GM13976 (cell line): ENCODE measurements at regions not wholly inside any gene's neighbourhood (a gene's known extent, or its start where the extent isn't known, plus 50 kb on each side); places are given as distances from the start of the nearest gene placed in this dataset.

ENCODE experiments used
- DNase-seq: peaks from one replicate; pipeline ENCODE4 v3.0.0; 2012; ENCODE audit warnings: low spot score
- in situ Hi-C: fragments of 300-500 bp; cut with MboI; formaldehyde crosslinking; loops from one replicate; pipeline ENCODE4 v1.12.0; 2022; ENCODE audit warnings: low sequenced_read_pairs, mixed read lengths, inconsistent platforms; ENCODE audit not compliant: unreplicated experiment
- TF ChIP-seq, protein P1 (sequence below): IDR thresholded peaks from 2 replicates; pipeline ENCODE4 v1.5.1; 2012; ENCODE audit warnings: borderline replicate concordance, mild to moderate bottlenecking; ENCODE audit not compliant: insufficient read depth; ENCODE audit errors: extremely low read depth, missing control alignments, control extremely low read depth

DNA sequence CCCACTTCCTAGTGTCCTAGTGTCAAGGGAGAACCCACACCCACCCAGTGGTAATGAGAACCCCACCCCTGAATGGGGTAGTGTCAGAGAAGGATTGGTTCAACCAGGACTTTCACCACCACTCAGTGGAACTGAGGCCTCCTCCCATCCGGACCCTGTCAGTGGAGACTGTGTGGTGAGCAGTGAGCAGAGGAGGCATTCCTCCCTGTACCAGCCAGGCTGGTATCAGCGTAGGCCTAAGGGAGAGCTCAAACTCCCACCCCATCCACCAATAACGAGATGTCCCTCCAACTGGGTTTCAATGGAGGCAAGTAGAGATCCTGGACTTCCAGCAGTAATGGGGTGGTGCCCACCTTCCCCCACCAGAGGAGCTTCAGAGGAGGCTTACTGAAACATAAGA lies 1171.4 kb downstream of the TBC1D22A start:
- TF ChIP-seq, protein P1, sequence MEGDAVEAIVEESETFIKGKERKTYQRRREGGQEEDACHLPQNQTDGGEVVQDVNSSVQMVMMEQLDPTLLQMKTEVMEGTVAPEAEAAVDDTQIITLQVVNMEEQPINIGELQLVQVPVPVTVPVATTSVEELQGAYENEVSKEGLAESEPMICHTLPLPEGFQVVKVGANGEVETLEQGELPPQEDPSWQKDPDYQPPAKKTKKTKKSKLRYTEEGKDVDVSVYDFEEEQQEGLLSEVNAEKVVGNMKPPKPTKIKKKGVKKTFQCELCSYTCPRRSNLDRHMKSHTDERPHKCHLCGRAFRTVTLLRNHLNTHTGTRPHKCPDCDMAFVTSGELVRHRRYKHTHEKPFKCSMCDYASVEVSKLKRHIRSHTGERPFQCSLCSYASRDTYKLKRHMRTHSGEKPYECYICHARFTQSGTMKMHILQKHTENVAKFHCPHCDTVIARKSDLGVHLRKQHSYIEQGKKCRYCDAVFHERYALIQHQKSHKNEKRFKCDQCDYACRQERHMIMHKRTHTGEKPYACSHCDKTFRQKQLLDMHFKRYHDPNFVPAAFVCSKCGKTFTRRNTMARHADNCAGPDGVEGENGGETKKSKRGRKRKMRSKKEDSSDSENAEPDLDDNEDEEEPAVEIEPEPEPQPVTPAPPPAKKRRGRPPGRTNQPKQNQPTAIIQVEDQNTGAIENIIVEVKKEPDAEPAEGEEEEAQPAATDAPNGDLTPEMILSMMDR = no peak
- in situ Hi-C loops = no loop called here
- DNase-seq = no peak

DNA sequence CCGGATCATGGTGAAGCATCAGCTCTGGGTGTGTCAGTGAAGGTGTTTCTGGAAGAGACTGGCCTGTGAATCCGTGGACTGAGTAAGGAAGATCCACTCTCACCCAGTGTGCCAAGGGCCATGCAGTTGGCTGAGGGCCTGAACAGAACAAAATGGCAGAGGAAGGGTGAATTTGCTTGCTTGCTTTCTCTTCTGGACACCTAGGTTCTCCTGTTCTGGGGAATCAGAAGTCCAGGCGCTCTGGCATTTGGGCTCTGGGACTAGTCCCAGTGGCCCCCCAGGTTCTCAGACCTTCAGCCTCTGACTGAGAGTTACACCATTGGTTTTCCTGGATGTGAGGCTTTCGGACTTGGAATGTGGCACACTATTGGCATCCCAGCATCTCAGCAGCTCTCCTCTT lies 1170.8 kb downstream of the TBC1D22A start:
- in situ Hi-C loops = no loop called here
- TF ChIP-seq, protein P1 = no peak
- DNase-seq = no peak

DNA sequence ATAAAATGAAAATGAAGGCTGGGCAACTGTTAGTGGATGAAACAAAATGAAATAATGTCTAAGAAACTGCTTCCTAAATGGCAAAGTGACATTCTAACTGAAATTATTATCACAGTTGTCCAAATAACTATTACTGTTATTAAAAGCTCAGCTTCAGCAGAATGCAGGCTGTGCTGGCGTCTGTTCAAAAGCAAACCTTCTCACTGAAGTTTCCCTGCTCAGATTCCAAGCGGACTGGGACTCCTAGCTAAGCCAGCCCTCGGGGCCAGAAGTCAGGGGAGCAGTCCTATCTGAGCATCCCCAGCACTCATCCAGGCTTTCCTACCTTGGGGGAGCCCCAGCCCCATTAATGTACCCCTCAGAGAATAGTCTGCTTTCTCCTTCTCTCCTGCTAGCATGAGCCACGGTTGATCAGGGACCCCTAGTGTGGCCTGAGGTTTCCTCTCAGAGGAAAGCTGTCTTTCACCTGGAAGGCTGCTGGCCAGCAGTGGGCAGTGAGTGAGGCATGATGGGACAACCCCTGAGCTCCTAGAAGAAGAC lies 1167.3 kb downstream of the TBC1D22A start:
- in situ Hi-C loops = no loop called here
- TF ChIP-seq, protein P1 = no peak
- DNase-seq = no peak

DNA sequence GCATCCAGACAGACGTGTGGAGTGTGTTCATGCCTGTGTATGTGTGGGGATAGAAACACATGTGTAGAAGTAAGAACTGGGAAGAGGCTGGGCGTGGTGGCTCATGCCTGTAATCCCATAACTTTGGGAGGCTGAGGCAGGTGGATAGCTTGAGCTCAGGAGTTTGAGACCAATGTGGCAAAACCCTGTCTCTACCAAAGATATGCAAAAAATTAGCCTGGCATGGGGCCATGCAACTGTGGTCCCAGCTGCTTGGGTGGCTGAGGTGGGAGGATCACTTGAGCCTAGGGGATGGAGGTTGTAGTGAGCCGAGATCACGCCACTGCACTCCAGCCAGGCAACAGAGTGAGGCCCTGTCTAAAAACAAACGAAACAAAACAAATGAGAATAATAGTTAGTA lies 1166.6 kb downstream of the TBC1D22A start:
- in situ Hi-C loops = no loop called here
- no peak for DNase-seq

DNA sequence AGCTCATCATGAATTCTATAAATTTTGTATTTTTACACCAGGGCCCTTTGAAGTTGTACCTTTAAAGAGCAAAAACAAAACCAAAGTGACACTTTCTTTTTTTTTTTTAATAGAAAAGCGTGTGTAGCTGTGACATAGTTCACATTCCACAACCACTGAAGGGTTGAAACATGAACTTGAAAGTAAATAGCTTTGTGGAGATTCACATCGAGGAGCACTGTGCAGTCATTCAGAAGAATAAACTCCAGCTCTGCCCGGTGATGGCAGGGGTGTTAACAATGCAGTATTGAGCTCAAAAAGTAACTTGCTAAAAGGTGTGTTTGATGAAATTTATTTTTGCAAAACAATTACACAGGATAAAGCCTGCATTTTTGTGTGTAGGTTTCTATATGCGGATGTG lies 1166.2 kb downstream of the TBC1D22A start:
- in situ Hi-C loops = no loop called here
- no peak for DNase-seq
- TF ChIP-seq, protein P1 = no peak

More for the DNA sequence above, 1166.6 kb downstream of the TBC1D22A start:
- TF ChIP-seq, protein P1 = no peak

DNA sequence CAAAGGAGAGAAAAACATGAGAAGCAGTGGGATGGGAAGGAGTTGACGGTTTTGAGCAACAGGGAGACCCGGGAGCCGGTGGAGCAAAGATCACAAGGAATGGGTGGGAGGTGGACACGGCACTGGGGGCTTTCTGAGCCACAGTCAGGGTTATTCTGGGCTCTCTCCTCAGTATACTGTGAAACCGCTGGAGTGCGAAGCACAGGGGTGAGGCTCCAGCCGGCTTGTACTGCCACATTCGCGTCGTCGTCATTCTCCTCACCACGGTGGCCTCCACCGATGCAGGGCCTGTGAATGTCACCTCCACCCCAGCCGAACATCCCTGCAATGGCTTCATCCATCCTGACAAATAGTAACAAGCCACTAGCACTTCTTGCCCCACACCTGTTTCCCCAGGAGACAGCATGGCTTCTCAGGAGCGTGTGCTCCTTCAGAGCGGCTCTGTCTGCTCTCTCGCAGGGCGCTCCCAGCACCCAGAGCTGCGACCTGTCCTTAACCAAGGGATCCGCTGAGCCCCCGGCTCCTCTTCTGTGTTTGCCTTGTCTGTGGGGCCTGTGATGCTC lies 1165.3 kb downstream of the TBC1D22A start:
- DNase-seq = no peak
- TF ChIP-seq, protein P1 = no peak
- in situ Hi-C loops = no loop called here
